Right atrium auricular region (tissue), 2 donors: ENCODE measurements at regions not wholly inside any gene's neighbourhood (a gene's known extent, or its start where the extent isn't known, plus 50 kb on each side); places are given as distances from the start of the nearest gene placed in this dataset.

Experiments used
- DNase-seq: peaks from one replicate; pipeline ENCODE4 v3.0.0-alpha.2; 2019; ENCODE audit warnings: low spot score
- H3K27ac ChIP-seq, 2 donors: fragments of 200-600 bp; sonication (generic); 1 replicate in 1 of 2; 2 replicates in 1 of 2; pipeline ENCODE4 v1.5.1; 2016 to 2019
- H3K27me3 ChIP-seq, 2 donors: fragments of 200-600 bp; sonication (generic); one replicate each; pipeline versions ENCODE4 v1.5.1 to v1.6.0; 2017 to 2019
- H3K36me3 ChIP-seq: fragments of 200-600 bp; sonication (generic); one replicate; pipeline ENCODE4 v1.5.1; 2016
- H3K4me1 ChIP-seq, 2 donors: fragments of 200-600 bp; sonication (generic); one replicate each; pipeline versions ENCODE4 v1.5.1 to v1.6.0; 2017 to 2019
- H3K4me3 ChIP-seq, 2 donors: fragments of 200-600 bp; sonication (generic); 1 replicate in 1 of 2; 2 replicates in 1 of 2; pipeline ENCODE4 v1.5.1; 2017 to 2019; ENCODE audit warnings: mild to moderate bottlenecking in 1 of 2, moderate library complexity in 1 of 2
- H3K9me3 ChIP-seq, 2 donors: fragments of 200-600 bp; sonication (generic); one replicate each; pipeline ENCODE4 v1.5.1; 2019
- CTCF ChIP-seq, 2 donors: fragments of 200-600 bp; sonication (generic); IDR thresholded peaks; one replicate each; pipeline ENCODE4 v1.5.1; 2019; ENCODE audit warnings: antibody characterized with exemption in 2 of 2

- Histone ChIP-seq H3K4me3 (no peak overlapping the region), H3K27ac (no peak overlapping the region), H3K36me3 (no peaks in the 10 kb centered on the region), H3K9me3 (no peaks in the 10 kb centered on the region), H3K4me1 (no peaks in the 10 kb centered on the region), H3K27me3 (no peaks in the 10 kb centered on the region)
- TF ChIP-seq CTCF (IDR thresholded peaks at IDR 0.05), result no peak
- no peak for DNase-seq
Measured at GRCh38 chr1:17908945-17909344, 153.8 kb downstream of the ACTL8 start.

GRCh38 chr1:17909634-17910033 is 154.5 kb downstream of the ACTL8 start:
- Histone ChIP-seq H3K4me1 (no peaks in the 10 kb centered on the region), H3K9me3 (no peaks in the 10 kb centered on the region), H3K4me3 (no peak overlapping the region), H3K27me3 (no peaks in the 10 kb centered on the region), H3K27ac (peak overlapping the region in 1 of 2 donors; percentile 32), H3K36me3 (no peaks in the 10 kb centered on the region)
- no peak for DNase-seq
- TF ChIP-seq CTCF (IDR thresholded peaks at IDR 0.05), result peak; percentile 14 to 48

- Histone ChIP-seq H3K27ac (no peak overlapping the region), H3K9me3 (no peaks in the 10 kb centered on the region), H3K4me1 (no peaks in the 10 kb centered on the region), H3K27me3 (peaks cover 0 to under 1% of the 10 kb centered on the region in 2 donors), H3K36me3 (no peaks in the 10 kb centered on the region), H3K4me3 (no peak overlapping the region)
- DNase-seq, result no peak
- no peak for TF ChIP-seq CTCF (IDR thresholded peaks at IDR 0.05)
Measured at GRCh38 chr1:17911791-17912190, 156.7 kb downstream of the ACTL8 start.

GRCh38 chr1:17912491-17912890 is 157.4 kb downstream of the ACTL8 start:
- no peaks in the 10 kb centered on the region for H3K36me3 ChIP-seq
- H3K4me3 ChIP-seq, result no peak overlapping the region
- no peak for DNase-seq
- peaks cover 0 to 4% of the 10 kb centered on the region in 2 donors for H3K27me3 ChIP-seq
- no peak overlapping the region for H3K27ac ChIP-seq
- no peaks in the 10 kb centered on the region for H3K4me1 ChIP-seq
- no peaks in the 10 kb centered on the region for H3K9me3 ChIP-seq
- no peak for TF ChIP-seq CTCF (IDR thresholded peaks at IDR 0.05)

GRCh38 chr1:17913326-17914115 is 158.4 kb downstream of the ACTL8 start:
- no peak overlapping the region for H3K27ac ChIP-seq
- no peak for DNase-seq
- H3K4me1 ChIP-seq, result no peaks in the 10 kb centered on the region
- peaks cover 0 to 4% of the 10 kb centered on the region in 2 donors for H3K27me3 ChIP-seq
- no peak for TF ChIP-seq CTCF (IDR thresholded peaks at IDR 0.05)
- no peak overlapping the region for H3K4me3 ChIP-seq
- H3K9me3 ChIP-seq, result no peaks in the 10 kb centered on the region
- no peaks in the 10 kb centered on the region for H3K36me3 ChIP-seq

GRCh38 chr1:17914131-17914530 is 159.0 kb downstream of the ACTL8 start:
- H3K4me3 ChIP-seq, result no peak overlapping the region
- DNase-seq, result no peak
- no peaks in the 10 kb centered on the region for H3K9me3 ChIP-seq
- H3K4me1 ChIP-seq, result no peaks in the 10 kb centered on the region
- H3K27ac ChIP-seq, result no peak overlapping the region
- peaks cover 0 to 4% of the 10 kb centered on the region in 2 donors for H3K27me3 ChIP-seq
- no peak for TF ChIP-seq CTCF (IDR thresholded peaks at IDR 0.05)
- no peaks in the 10 kb centered on the region for H3K36me3 ChIP-seq
